Gastrocnemius medialis (tissue), 4 donors: ENCODE measurements at regions not wholly inside any gene's neighbourhood (a gene's known extent, or its start where the extent isn't known, plus 50 kb on each side); places are given as distances from the start of the nearest gene placed in this dataset.

ENCODE experiments used
- CTCF ChIP-seq, 5 experiments: fragments of 450-650 bp in 3 of 5; fragments of 200-600 bp in 2 of 5; sonication (generic) in 2 of 5; IDR thresholded peaks in 4 of 5; conservative IDR thresholded peaks in 1 of 5; 1 replicate in 4 of 5; 2 replicates in 1 of 5; pipeline ENCODE4 v1.5.1; 2016 to 2019; ENCODE audit warnings: antibody characterized with exemption in 5 of 5, mild to moderate bottlenecking in 3 of 5, moderate library complexity in 3 of 5
- POLR2A ChIP-seq, 2 donors: fragments of 450-650 bp; IDR thresholded peaks; one replicate each; pipeline ENCODE4 v1.6.1; 2017; ENCODE audit warnings: antibody characterized with exemption in 2 of 2, mild to moderate bottlenecking in 2 of 2, moderate library complexity in 2 of 2

- TF ChIP-seq CTCF (IDR thresholded peaks at IDR 0.05 in 4 of 5, conservative IDR thresholded peaks at IDR 0.05 in 1 of 5), result no peak
- no peak for TF ChIP-seq POLR2A (IDR thresholded peaks at IDR 0.05)
These were observed 192.6 kb upstream of the NECTIN1 start for GRCh38 chr11:119921571-119921970.
